ENCODE measurements at regions not wholly inside any gene's neighbourhood (a gene's known extent, or its start where the extent isn't known, plus 50 kb on each side); places are given as distances from the start of the nearest gene placed in this dataset.

DNA sequence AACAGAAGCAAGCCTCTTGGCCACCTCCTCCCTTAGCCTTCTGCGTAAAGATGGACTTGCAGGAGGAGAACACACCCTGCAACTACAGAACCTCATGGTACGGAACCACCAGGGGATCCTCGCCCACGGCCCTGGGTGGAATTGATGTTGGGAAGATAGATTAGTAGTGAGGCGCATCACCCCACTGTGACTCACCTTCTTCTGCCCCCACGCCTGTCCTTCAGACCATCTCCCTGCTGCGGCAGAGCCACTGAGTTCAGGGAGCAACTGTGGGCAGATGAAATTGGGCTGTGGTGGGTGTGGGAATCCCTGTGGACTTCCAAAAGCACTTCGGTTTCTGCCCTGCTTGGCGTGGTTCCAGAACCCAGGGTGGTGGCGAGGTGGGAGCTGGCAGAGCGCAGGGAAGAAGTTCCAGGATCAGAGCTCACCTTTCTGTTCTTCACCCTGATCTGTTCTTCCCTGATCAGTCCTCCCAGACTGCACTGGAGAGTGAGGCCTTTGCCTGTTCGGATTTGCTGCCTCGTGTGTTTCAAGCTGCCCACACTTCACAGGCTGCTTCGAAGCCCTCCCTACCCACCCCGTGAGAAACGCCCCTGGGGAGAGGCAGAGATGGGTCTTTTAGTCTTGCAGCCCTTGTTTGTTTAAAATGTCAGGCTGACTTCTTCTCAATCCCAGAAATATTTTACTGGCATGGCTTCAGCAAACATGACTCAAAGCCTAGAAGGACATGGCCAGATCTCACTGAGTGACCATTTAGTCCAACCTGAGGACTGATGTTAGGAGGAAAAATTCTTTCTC, 92.8 kb upstream of the MLN start:
- Histone ChIP-seq H3K36me3 (ENCODE audit: control insufficient read depth in 1 of 2, insufficient read depth in 2 of 2, low read length in 1 of 2) (no peaks in the 10 kb centered on the region), H3K27me3 (ENCODE audit: control insufficient read depth in 1 of 2, insufficient read depth in 2 of 2, low read length in 1 of 2) (no peaks in the 10 kb centered on the region), H3K4me1 (ENCODE audit: control insufficient read depth in 1 of 2, insufficient read depth in 2 of 2, low read length in 2 of 2) (no peaks in the 10 kb centered on the region), H3K27ac (ENCODE audit: low read depth in 1 of 2, low read length in 2 of 2) (no peak overlapping the region), H3K9me3 (ENCODE audit: control insufficient read depth, low read length) (no peaks in the 10 kb centered on the region), H3K4me3 (ENCODE audit: low read length in 2 of 2) (no peak overlapping the region)
- DNase-seq, result no peak
- WGBS, 2 donors, result 64 to 65% methylated on average over 16 of the region's 16 CpGs
- intact Hi-C loops (cut with DNase I), result no loop called here
- ATAC-seq (ENCODE audit: low FRiP score), result no peak

GRCh38 chr6:33895988-33896387, 92.2 kb upstream of the MLN start:
- WGBS, 2 donors, result 94 to 97% methylated on average over 2 of the region's 2 CpGs
- H3K4me1 ChIP-seq (ENCODE audit: control insufficient read depth in 1 of 2, insufficient read depth in 2 of 2, low read length in 2 of 2), result no peaks in the 10 kb centered on the region
- H3K36me3 ChIP-seq (ENCODE audit: control insufficient read depth in 1 of 2, insufficient read depth in 2 of 2, low read length in 1 of 2), result no peaks in the 10 kb centered on the region
- intact Hi-C loops (cut with DNase I), result no loop called here
- DNase-seq (no peak), ATAC-seq (ENCODE audit: low FRiP score) (no peak)
- no peaks in the 10 kb centered on the region for H3K27me3 ChIP-seq (ENCODE audit: control insufficient read depth in 1 of 2, insufficient read depth in 2 of 2, low read length in 1 of 2)
- H3K4me3 ChIP-seq (ENCODE audit: low read length in 2 of 2), result no peak overlapping the region
- H3K9me3 ChIP-seq (ENCODE audit: control insufficient read depth, low read length), result no peaks in the 10 kb centered on the region
- no peak overlapping the region for H3K27ac ChIP-seq (ENCODE audit: low read depth in 1 of 2, low read length in 2 of 2)

- H3K4me3 ChIP-seq (ENCODE audit: low read length in 2 of 2), result no peak overlapping the region
- WGBS, 2 donors, result 91 to 92% methylated on average over 3 of the region's 3 CpGs
- intact Hi-C loops (cut with DNase I), result no loop called here
- DNase-seq (no peak), ATAC-seq (ENCODE audit: low FRiP score) (no peak)
- no peak overlapping the region for H3K27ac ChIP-seq (ENCODE audit: low read depth in 1 of 2, low read length in 2 of 2)
- H3K4me1 ChIP-seq (ENCODE audit: control insufficient read depth in 1 of 2, insufficient read depth in 2 of 2, low read length in 2 of 2), result no peaks in the 10 kb centered on the region
- no peaks in the 10 kb centered on the region for H3K9me3 ChIP-seq (ENCODE audit: control insufficient read depth, low read length)
- no peaks in the 10 kb centered on the region for H3K27me3 ChIP-seq (ENCODE audit: control insufficient read depth in 1 of 2, insufficient read depth in 2 of 2, low read length in 1 of 2)
- no peaks in the 10 kb centered on the region for H3K36me3 ChIP-seq (ENCODE audit: control insufficient read depth in 1 of 2, insufficient read depth in 2 of 2, low read length in 1 of 2)
Observed at GRCh38 chr6:33895296-33895695, 91.5 kb upstream of the MLN start.

DNA sequence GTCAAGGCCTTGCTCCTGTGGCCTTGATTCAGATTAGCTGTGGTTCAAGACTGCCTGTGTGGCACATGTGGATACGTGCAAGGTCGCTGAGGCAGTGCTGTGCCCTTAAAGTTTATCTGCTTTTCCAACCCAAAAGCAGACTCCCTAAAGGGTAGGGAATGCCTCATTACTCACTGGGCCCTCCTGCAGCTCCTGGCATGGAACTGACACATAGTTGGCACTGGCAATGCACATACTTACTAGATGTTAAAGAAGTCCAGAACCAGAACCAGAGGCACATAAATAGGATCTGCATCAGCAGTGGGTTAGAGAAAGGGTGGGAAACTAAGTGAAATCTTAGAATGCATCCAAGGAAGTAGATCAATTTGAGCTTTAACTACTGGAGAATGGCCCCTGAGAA, 90.6 kb upstream of the MLN start:
- WGBS, 2 donors, result 18 to 28% methylated on average over 2 of the region's 2 CpGs
- Histone ChIP-seq H3K9me3 (ENCODE audit: control insufficient read depth, low read length) (no peaks in the 10 kb centered on the region), H3K36me3 (ENCODE audit: control insufficient read depth in 1 of 2, insufficient read depth in 2 of 2, low read length in 1 of 2) (no peaks in the 10 kb centered on the region), H3K27ac (ENCODE audit: low read depth in 1 of 2, low read length in 2 of 2) (no peak overlapping the region), H3K4me1 (ENCODE audit: control insufficient read depth in 1 of 2, insufficient read depth in 2 of 2, low read length in 2 of 2) (no peaks in the 10 kb centered on the region), H3K27me3 (ENCODE audit: control insufficient read depth in 1 of 2, insufficient read depth in 2 of 2, low read length in 1 of 2) (no peaks in the 10 kb centered on the region), H3K4me3 (ENCODE audit: low read length in 2 of 2) (no peak overlapping the region)
- intact Hi-C loops (cut with DNase I), result no loop called here
- ATAC-seq (ENCODE audit: low FRiP score), result no peak
- DNase-seq, result peak in 1 of 2 donors; percentile 56

DNA sequence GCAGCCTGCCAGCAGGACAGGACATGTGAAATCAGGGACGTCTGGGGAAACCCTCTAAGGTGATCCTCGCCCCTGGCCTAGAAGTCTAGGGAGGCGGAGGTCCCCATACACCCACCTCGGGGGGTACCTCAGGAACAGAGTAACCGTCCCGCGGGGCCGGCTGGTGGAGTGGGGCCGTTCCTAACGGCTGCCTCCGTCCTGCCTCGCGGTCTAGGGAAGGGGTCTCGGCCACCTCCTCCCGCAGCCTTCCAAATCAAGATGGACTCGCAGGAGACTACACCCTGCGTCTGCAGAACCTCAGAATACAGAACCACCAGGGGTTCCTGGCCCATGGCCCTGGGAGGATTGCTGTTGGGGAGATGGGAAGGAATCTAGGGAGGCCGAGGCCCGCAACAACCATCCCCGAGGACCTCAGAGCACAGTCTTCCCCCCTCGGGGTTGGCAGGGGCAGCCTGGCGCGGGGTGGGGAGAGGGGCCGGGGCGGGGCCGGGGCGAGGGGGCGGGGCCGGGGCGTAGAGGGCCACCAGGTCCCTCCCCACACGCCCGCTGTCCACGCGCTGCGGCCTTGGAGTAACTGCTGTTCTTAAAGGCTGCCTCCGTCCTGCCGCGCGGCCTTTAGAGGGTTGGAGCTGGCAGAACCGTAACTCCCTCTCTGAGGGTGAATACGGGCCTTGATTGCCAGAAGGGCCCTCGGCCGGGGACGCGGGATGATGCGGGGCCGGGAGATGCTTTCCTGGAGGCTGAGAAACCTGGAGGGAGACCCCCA, 89.0 kb upstream of the MLN start:
- Histone ChIP-seq H3K36me3 (ENCODE audit: control insufficient read depth in 1 of 2, insufficient read depth in 2 of 2, low read length in 1 of 2) (no peaks in the 10 kb centered on the region), H3K9me3 (ENCODE audit: control insufficient read depth, low read length) (no peaks in the 10 kb centered on the region), H3K27me3 (ENCODE audit: control insufficient read depth in 1 of 2, insufficient read depth in 2 of 2, low read length in 1 of 2) (no peaks in the 10 kb centered on the region), H3K27ac (ENCODE audit: low read depth in 1 of 2, low read length in 2 of 2) (no peak overlapping the region), H3K4me3 (ENCODE audit: low read length in 2 of 2) (no peak overlapping the region), H3K4me1 (ENCODE audit: control insufficient read depth in 1 of 2, insufficient read depth in 2 of 2, low read length in 2 of 2) (no peaks in the 10 kb centered on the region)
- intact Hi-C loops (cut with DNase I), result no loop called here
- no peak for DNase-seq
- WGBS, 2 donors, result 91 to 93% methylated on average over 39 to 47 of the region's 47 CpGs
- no peak for ATAC-seq (ENCODE audit: low FRiP score)

DNA sequence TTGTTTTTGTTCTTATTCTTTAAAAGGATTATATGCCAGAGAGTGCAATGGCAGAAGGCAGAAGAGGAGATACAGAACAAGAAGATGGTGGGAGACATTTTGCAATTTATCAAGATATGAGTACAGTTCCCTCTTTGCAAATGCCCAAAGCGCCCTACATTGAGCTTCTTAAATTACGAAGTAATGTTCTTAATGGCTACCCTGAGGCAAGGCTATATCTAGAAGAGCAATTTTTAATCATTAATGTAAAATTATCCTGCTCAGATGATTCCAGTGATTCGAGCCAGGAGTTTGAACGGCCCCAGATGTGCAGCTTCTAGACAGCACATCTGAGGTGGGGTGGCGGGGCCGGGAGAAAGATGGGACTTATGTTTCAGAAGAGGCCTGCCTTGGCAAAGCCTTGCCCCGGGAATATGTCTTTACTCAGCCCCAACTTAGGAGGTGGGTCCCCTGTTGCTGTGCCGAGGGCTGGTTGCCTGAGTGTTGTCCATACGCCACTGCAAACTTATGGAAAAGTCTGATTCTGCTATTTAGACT, 84.9 kb upstream of the MLN start:
- H3K36me3 ChIP-seq (ENCODE audit: control insufficient read depth in 1 of 2, insufficient read depth in 2 of 2, low read length in 1 of 2), result no peaks in the 10 kb centered on the region
- H3K27ac ChIP-seq (ENCODE audit: low read depth in 1 of 2, low read length in 2 of 2), result no peak overlapping the region
- H3K4me1 ChIP-seq (ENCODE audit: control insufficient read depth in 1 of 2, insufficient read depth in 2 of 2, low read length in 2 of 2), result no peaks in the 10 kb centered on the region
- H3K4me3 ChIP-seq (ENCODE audit: low read length in 2 of 2), result no peak overlapping the region
- 74 to 75% methylated on average over 9 of the region's 9 CpGs for WGBS, 2 donors
- no peaks in the 10 kb centered on the region for H3K27me3 ChIP-seq (ENCODE audit: control insufficient read depth in 1 of 2, insufficient read depth in 2 of 2, low read length in 1 of 2)
- intact Hi-C loops (cut with DNase I), result no loop called here
- ATAC-seq (ENCODE audit: low FRiP score) (no peak), DNase-seq (no peak)
- no peaks in the 10 kb centered on the region for H3K9me3 ChIP-seq (ENCODE audit: control insufficient read depth, low read length)

GRCh38 chr6:33888183-33888582, 84.4 kb upstream of the MLN start:
- WGBS, 2 donors, result 74 to 79% methylated on average over 10 of the region's 10 CpGs
- DNase-seq, result no peak
- no peaks in the 10 kb centered on the region for H3K4me1 ChIP-seq (ENCODE audit: control insufficient read depth in 1 of 2, insufficient read depth in 2 of 2, low read length in 2 of 2)
- no peak overlapping the region for H3K27ac ChIP-seq (ENCODE audit: low read depth in 1 of 2, low read length in 2 of 2)
- no peaks in the 10 kb centered on the region for H3K27me3 ChIP-seq (ENCODE audit: control insufficient read depth in 1 of 2, insufficient read depth in 2 of 2, low read length in 1 of 2)
- intact Hi-C loops (cut with DNase I), result no loop called here
- H3K36me3 ChIP-seq (ENCODE audit: control insufficient read depth in 1 of 2, insufficient read depth in 2 of 2, low read length in 1 of 2), result no peaks in the 10 kb centered on the region
- no peak for ATAC-seq (ENCODE audit: low FRiP score)
- H3K4me3 ChIP-seq (ENCODE audit: low read length in 2 of 2), result no peak overlapping the region
- no peaks in the 10 kb centered on the region for H3K9me3 ChIP-seq (ENCODE audit: control insufficient read depth, low read length)

GRCh38 chr6:33886673-33887144, 82.9 kb upstream of the MLN start:
- no peaks in the 10 kb centered on the region for H3K9me3 ChIP-seq (ENCODE audit: control insufficient read depth, low read length)
- DNase-seq, result no peak
- no peaks in the 10 kb centered on the region for H3K4me1 ChIP-seq (ENCODE audit: control insufficient read depth in 1 of 2, insufficient read depth in 2 of 2, low read length in 2 of 2)
- WGBS, 2 donors, result 47 to 48% methylated on average over 11 of the region's 11 CpGs
- H3K36me3 ChIP-seq (ENCODE audit: control insufficient read depth in 1 of 2, insufficient read depth in 2 of 2, low read length in 1 of 2), result no peaks in the 10 kb centered on the region
- intact Hi-C loops (cut with DNase I), result no loop called here
- H3K4me3 ChIP-seq (ENCODE audit: low read length in 2 of 2), result no peak overlapping the region
- H3K27ac ChIP-seq (ENCODE audit: low read depth in 1 of 2, low read length in 2 of 2), result no peak overlapping the region
- no peak for ATAC-seq (ENCODE audit: low FRiP score)
- no peaks in the 10 kb centered on the region for H3K27me3 ChIP-seq (ENCODE audit: control insufficient read depth in 1 of 2, insufficient read depth in 2 of 2, low read length in 1 of 2)

Data from aorta (tissue), 5 donors.